ENCODE measurements at regions not wholly inside any gene's neighbourhood (a gene's known extent, or its start where the extent isn't known, plus 50 kb on each side); places are given as distances from the start of the nearest gene placed in this dataset.
"Not testable (repeated sequence)": the region's sequence is repeated elsewhere in the genome, so short reads cannot be mapped to it uniquely, and the experiment has no call there.

GRCh38 chr3:187850258-187850921, 105.1 kb upstream of the BCL6 start:
- no peak for DNase-seq
- WGBS (ENCODE audit: insufficient coverage, low lambda C conversion rate): no CpG with 5 or more reads among the region's 4 CpGs
- no peak overlapping the region for H3K27ac ChIP-seq (ENCODE audit: low read length)

GRCh38 chr3:187852842-187853730, 107.8 kb upstream of the BCL6 start:
- no peak overlapping the region for H3K27ac ChIP-seq (ENCODE audit: low read length)
- no CpG with 5 or more reads among the region's 5 CpGs for WGBS (ENCODE audit: insufficient coverage, low lambda C conversion rate)

More at GRCh38 chr3:187850258-187850921, 105.1 kb upstream of the BCL6 start:
- Histone ChIP-seq H3K36me3 (ENCODE audit: control insufficient read depth, insufficient read depth, low read length) (no peaks in the 10 kb centered on the region), H3K27me3 (ENCODE audit: control insufficient read depth, insufficient read depth, low read length) (no peaks in the 10 kb centered on the region), H3K4me1 (ENCODE audit: control insufficient read depth, insufficient read depth, low read length) (no peaks in the 10 kb centered on the region), H3K9me3 (ENCODE audit: control insufficient read depth, low read depth, low read length) (peaks cover 2% of the 10 kb centered on the region), H3K4me3 (ENCODE audit: low read length) (no peak overlapping the region)

GRCh38 chr3:187855131-187855530, 109.9 kb upstream of the BCL6 start:
- no peak for DNase-seq
- WGBS (ENCODE audit: insufficient coverage, low lambda C conversion rate): no CpG with 5 or more reads among the region's 2 CpGs

More at GRCh38 chr3:187852842-187853730, 107.8 kb upstream of the BCL6 start:
- Histone ChIP-seq H3K4me3 (ENCODE audit: low read length) (no peak overlapping the region), H3K4me1 (ENCODE audit: control insufficient read depth, insufficient read depth, low read length) (no peaks in the 10 kb centered on the region), H3K9me3 (ENCODE audit: control insufficient read depth, low read depth, low read length) (no peaks in the 10 kb centered on the region), H3K36me3 (ENCODE audit: control insufficient read depth, insufficient read depth, low read length) (no peaks in the 10 kb centered on the region), H3K27me3 (ENCODE audit: control insufficient read depth, insufficient read depth, low read length) (no peaks in the 10 kb centered on the region)
- DNase-seq: no peak

GRCh38 chr3:187856555-187856954, 111.3 kb upstream of the BCL6 start:
- no peak for DNase-seq
- no peaks in the 10 kb centered on the region for H3K9me3 ChIP-seq (ENCODE audit: control insufficient read depth, low read depth, low read length)
- H3K36me3 ChIP-seq (ENCODE audit: control insufficient read depth, insufficient read depth, low read length): no peaks in the 10 kb centered on the region
- H3K27ac ChIP-seq (ENCODE audit: low read length): no peak overlapping the region
- H3K4me1 ChIP-seq (ENCODE audit: control insufficient read depth, insufficient read depth, low read length): no peaks in the 10 kb centered on the region
- no peaks in the 10 kb centered on the region for H3K27me3 ChIP-seq (ENCODE audit: control insufficient read depth, insufficient read depth, low read length)
- no CpG with 5 or more reads among the region's 2 CpGs for WGBS (ENCODE audit: insufficient coverage, low lambda C conversion rate)
- H3K4me3 ChIP-seq (ENCODE audit: low read length): no peak overlapping the region

More at GRCh38 chr3:187855131-187855530, 109.9 kb upstream of the BCL6 start:
- H3K36me3 ChIP-seq (ENCODE audit: control insufficient read depth, insufficient read depth, low read length): no peaks in the 10 kb centered on the region
- no peaks in the 10 kb centered on the region for H3K27me3 ChIP-seq (ENCODE audit: control insufficient read depth, insufficient read depth, low read length)
- H3K4me1 ChIP-seq (ENCODE audit: control insufficient read depth, insufficient read depth, low read length): no peaks in the 10 kb centered on the region
- H3K9me3 ChIP-seq (ENCODE audit: control insufficient read depth, low read depth, low read length): no peaks in the 10 kb centered on the region
- H3K4me3 ChIP-seq (ENCODE audit: low read length): no peak overlapping the region
- H3K27ac ChIP-seq (ENCODE audit: low read length): no peak overlapping the region

GRCh38 chr3:187858041-187858440, 112.8 kb upstream of the BCL6 start:
- Histone ChIP-seq H3K27ac (ENCODE audit: low read length) (no peak overlapping the region), H3K9me3 (ENCODE audit: control insufficient read depth, low read depth, low read length) (no peaks in the 10 kb centered on the region), H3K27me3 (ENCODE audit: control insufficient read depth, insufficient read depth, low read length) (no peaks in the 10 kb centered on the region), H3K4me3 (ENCODE audit: low read length) (no peak overlapping the region), H3K4me1 (ENCODE audit: control insufficient read depth, insufficient read depth, low read length) (no peaks in the 10 kb centered on the region), H3K36me3 (ENCODE audit: control insufficient read depth, insufficient read depth, low read length) (no peaks in the 10 kb centered on the region)
- no peak for DNase-seq
- WGBS (ENCODE audit: insufficient coverage, low lambda C conversion rate): 75% methylated on average over 4 of the region's 5 CpGs

- no CpG with 5 or more reads among the region's 2 CpGs for WGBS (ENCODE audit: insufficient coverage, low lambda C conversion rate)
- Histone ChIP-seq H3K4me3 (ENCODE audit: low read length) (no peak overlapping the region), H3K4me1 (ENCODE audit: control insufficient read depth, insufficient read depth, low read length) (no peaks in the 10 kb centered on the region), H3K36me3 (ENCODE audit: control insufficient read depth, insufficient read depth, low read length) (no peaks in the 10 kb centered on the region), H3K9me3 (ENCODE audit: control insufficient read depth, low read depth, low read length) (no peaks in the 10 kb centered on the region), H3K27ac (ENCODE audit: low read length) (no peak overlapping the region), H3K27me3 (ENCODE audit: control insufficient read depth, insufficient read depth, low read length) (no peaks in the 10 kb centered on the region)
- no peak for DNase-seq
Observed at GRCh38 chr3:187858711-187859110, 113.4 kb upstream of the BCL6 start.

- H3K9me3 ChIP-seq (ENCODE audit: control insufficient read depth, low read depth, low read length); DNase-seq; H3K27ac ChIP-seq (ENCODE audit: low read length); H3K4me3 ChIP-seq (ENCODE audit: low read length); H3K36me3 ChIP-seq (ENCODE audit: control insufficient read depth, insufficient read depth, low read length); H3K4me1 ChIP-seq (ENCODE audit: control insufficient read depth, insufficient read depth, low read length); H3K27me3 ChIP-seq (ENCODE audit: control insufficient read depth, insufficient read depth, low read length): not testable (repeated sequence)
- WGBS (ENCODE audit: insufficient coverage, low lambda C conversion rate): no CpG with 5 or more reads among the region's 22 CpGs
Observed at GRCh38 chr3:187862701-187863277, 117.5 kb upstream of the BCL6 start.

- H3K4me1 ChIP-seq (ENCODE audit: control insufficient read depth, insufficient read depth, low read length): no peaks in the 10 kb centered on the region
- no peak overlapping the region for H3K27ac ChIP-seq (ENCODE audit: low read length)
- no peaks in the 10 kb centered on the region for H3K36me3 ChIP-seq (ENCODE audit: control insufficient read depth, insufficient read depth, low read length)
- H3K9me3 ChIP-seq (ENCODE audit: control insufficient read depth, low read depth, low read length): no peaks in the 10 kb centered on the region
- no peak for DNase-seq
- H3K4me3 ChIP-seq (ENCODE audit: low read length): no peak overlapping the region
- WGBS (ENCODE audit: insufficient coverage, low lambda C conversion rate): 70% methylated on average over 3 of the region's 5 CpGs
- H3K27me3 ChIP-seq (ENCODE audit: control insufficient read depth, insufficient read depth, low read length): no peaks in the 10 kb centered on the region
Observed at GRCh38 chr3:187870360-187871203, 125.3 kb upstream of the BCL6 start.

- no peaks in the 10 kb centered on the region for H3K27me3 ChIP-seq (ENCODE audit: control insufficient read depth, insufficient read depth, low read length)
- no peaks in the 10 kb centered on the region for H3K9me3 ChIP-seq (ENCODE audit: control insufficient read depth, low read depth, low read length)
- no peak for DNase-seq
- H3K36me3 ChIP-seq (ENCODE audit: control insufficient read depth, insufficient read depth, low read length): no peaks in the 10 kb centered on the region
- no peak overlapping the region for H3K4me3 ChIP-seq (ENCODE audit: low read length)
- no peaks in the 10 kb centered on the region for H3K4me1 ChIP-seq (ENCODE audit: control insufficient read depth, insufficient read depth, low read length)
- no peak overlapping the region for H3K27ac ChIP-seq (ENCODE audit: low read length)
Observed at GRCh38 chr3:187871204-187871591, 125.9 kb upstream of the BCL6 start.

- Histone ChIP-seq H3K27me3 (ENCODE audit: control insufficient read depth, insufficient read depth, low read length) (no peaks in the 10 kb centered on the region), H3K27ac (ENCODE audit: low read length) (no peak overlapping the region), H3K4me3 (ENCODE audit: low read length) (no peak overlapping the region), H3K36me3 (ENCODE audit: control insufficient read depth, insufficient read depth, low read length) (no peaks in the 10 kb centered on the region), H3K9me3 (ENCODE audit: control insufficient read depth, low read depth, low read length) (no peaks in the 10 kb centered on the region), H3K4me1 (ENCODE audit: control insufficient read depth, insufficient read depth, low read length) (no peaks in the 10 kb centered on the region)
- WGBS (ENCODE audit: insufficient coverage, low lambda C conversion rate): no CpG with 5 or more reads among the region's 1 CpG
- DNase-seq: no peak
Observed at GRCh38 chr3:187871848-187872247, 126.6 kb upstream of the BCL6 start.

Measured in large intestine (tissue), 3 donors.